CD4-positive, CD25-positive, alpha-beta regulatory T cell (primary cell): ENCODE measurements at regions not wholly inside any gene's neighbourhood (a gene's known extent, or its start where the extent isn't known, plus 50 kb on each side); places are given as distances from the start of the nearest gene placed in this dataset.

Source experiments
- ATAC-seq, 2 donors: fragments of 150-1000 bp; cut with Tn5 transposase; one replicate each; pipeline ENCODE4 v1.10.0; 2021; ENCODE audit warnings: low read depth in 2 of 2, moderate number of reproducible peaks in 2 of 2, moderate library complexity in 1 of 2
- DNase-seq, 3 donors: peaks; one replicate each; pipeline versions ENCODE4 v3.0.0 to v3.0.0-alpha.2; 2012 to 2022; ENCODE audit warnings: mixed read lengths in 1 of 3
- H3K27ac ChIP-seq: one replicate; pipeline ENCODE4 v1.7.0; 2013; ENCODE audit warnings: mild to moderate bottlenecking, low read length; ENCODE audit not compliant: insufficient read depth, poor library complexity, severe bottlenecking
- H3K27me3 ChIP-seq: one replicate; pipeline ENCODE4 v1.7.0; 2013; ENCODE audit warnings: low read length; ENCODE audit not compliant: control insufficient read depth, insufficient read depth
- H3K36me3 ChIP-seq: one replicate; pipeline ENCODE4 v1.7.0; 2013; ENCODE audit warnings: mild to moderate bottlenecking, low read length, moderate library complexity; ENCODE audit not compliant: control insufficient read depth, insufficient read depth
- H3K4me1 ChIP-seq: 2 replicates; pipeline ENCODE4 v1.7.0; 2013; ENCODE audit warnings: mild to moderate bottlenecking, low read length; ENCODE audit not compliant: insufficient read depth, control insufficient read depth, poor library complexity, severe bottlenecking
- H3K4me3 ChIP-seq: one replicate; pipeline ENCODE4 v1.7.0; 2013; ENCODE audit warnings: low read depth, mild to moderate bottlenecking, low read length, moderate library complexity
- H3K9me3 ChIP-seq, 2 experiments: 1 replicate in 1 of 2; 2 replicates in 1 of 2; pipeline ENCODE4 v1.7.0; 2013; ENCODE audit warnings: low read length in 2 of 2, mild to moderate bottlenecking in 1 of 2, moderate library complexity in 1 of 2; ENCODE audit not compliant: control insufficient read depth in 2 of 2
- H3K27ac Mint-ChIP-seq, 3 donors: one replicate each; pipeline ENCODE4 v1.8.0; 2020 to 2022; ENCODE audit warnings: mild to moderate bottlenecking in 3 of 3, mixed read lengths in 3 of 3, moderate library complexity in 2 of 3
- H3K27me3 Mint-ChIP-seq: one replicate; pipeline ENCODE4 v1.8.0; 2022; ENCODE audit warnings: mild to moderate bottlenecking, mixed read lengths
- H3K36me3 Mint-ChIP-seq: one replicate; pipeline ENCODE4 v1.8.0; 2020; ENCODE audit warnings: mixed read lengths
- H3K4me1 Mint-ChIP-seq, 4 donors: one replicate each; pipeline ENCODE4 v1.8.0; 2020 to 2022; ENCODE audit warnings: mixed read lengths in 4 of 4, mild to moderate bottlenecking in 1 of 4
- H3K4me3 Mint-ChIP-seq, 4 donors: one replicate each; pipeline ENCODE4 v1.8.0; 2020 to 2022; ENCODE audit warnings: mild to moderate bottlenecking in 4 of 4, mixed read lengths in 4 of 4, moderate library complexity in 3 of 4
- H3K9me3 Mint-ChIP-seq, 7 donors: one replicate each; pipeline ENCODE4 v1.8.0; 2020 to 2022; ENCODE audit warnings: mixed read lengths in 7 of 7, mild to moderate bottlenecking in 3 of 7, moderate library complexity in 2 of 7

DNA sequence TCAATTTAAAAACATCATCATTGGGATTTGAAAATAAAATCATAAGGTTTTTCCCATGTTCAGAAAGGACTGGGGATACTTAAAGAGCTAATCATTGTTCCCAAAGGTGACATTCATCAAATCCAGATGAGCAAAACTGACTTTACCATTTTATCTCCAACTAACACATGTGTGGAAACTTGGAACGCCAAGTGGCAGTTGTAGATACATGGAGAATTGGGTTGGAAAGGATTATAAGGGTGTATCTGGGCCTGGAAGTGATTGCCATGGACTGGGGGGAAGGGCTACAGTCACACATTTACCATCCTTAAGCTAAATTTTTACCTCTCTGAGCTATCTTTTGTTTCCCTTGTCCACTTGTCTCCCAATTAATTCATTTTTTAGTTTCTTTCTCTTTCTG is 203.4 kb downstream of the SLC39A8 start:
- no peak overlapping the region for H3K27ac Mint-ChIP-seq
- H3K27me3 ChIP-seq = no peaks in the 10 kb centered on the region
- H3K36me3 ChIP-seq = no peaks in the 10 kb centered on the region
- H3K27me3 Mint-ChIP-seq = no peaks in the 10 kb centered on the region
- no peaks in the 10 kb centered on the region for H3K9me3 ChIP-seq
- H3K4me3 ChIP-seq = no peak overlapping the region
- H3K4me1 Mint-ChIP-seq = no peaks in the 10 kb centered on the region
- H3K4me3 Mint-ChIP-seq = no peak overlapping the region
- no peak for ATAC-seq
- H3K27ac ChIP-seq = no peak overlapping the region
- no peak for DNase-seq
- no peaks in the 10 kb centered on the region for H3K4me1 ChIP-seq
- H3K9me3 Mint-ChIP-seq = peaks cover 0 to 2% (median 0%) of the 10 kb centered on the region in 7 donors
- H3K36me3 Mint-ChIP-seq = no peaks in the 10 kb centered on the region

DNA sequence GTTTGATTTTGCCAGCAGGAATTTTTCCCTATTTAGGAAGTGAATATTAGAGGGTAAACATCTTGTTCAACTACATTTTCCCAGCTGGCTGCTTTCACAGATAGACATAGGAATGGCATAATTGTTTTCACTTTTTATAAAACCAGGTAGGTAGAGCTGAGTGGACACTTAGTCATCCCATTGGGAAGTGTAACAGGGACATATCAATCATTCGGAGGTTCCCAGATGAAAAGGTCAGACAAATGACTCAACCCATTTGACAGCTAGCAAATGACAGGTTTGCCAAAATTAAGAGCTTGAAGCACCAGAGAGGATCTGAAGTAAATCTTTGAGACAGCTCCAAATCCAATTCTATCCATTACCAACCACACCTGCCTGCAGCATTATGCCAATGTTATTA is 205.3 kb downstream of the SLC39A8 start:
- no peak overlapping the region for H3K27ac ChIP-seq
- ATAC-seq (no peak), DNase-seq (no peak)
- no peaks in the 10 kb centered on the region for H3K9me3 ChIP-seq
- no peak overlapping the region for H3K4me3 Mint-ChIP-seq
- H3K27me3 ChIP-seq = no peaks in the 10 kb centered on the region
- H3K36me3 ChIP-seq = no peaks in the 10 kb centered on the region
- H3K27me3 Mint-ChIP-seq = no peaks in the 10 kb centered on the region
- H3K4me3 ChIP-seq = no peak overlapping the region
- peaks cover 0 to 2% (median 0%) of the 10 kb centered on the region in 7 donors for H3K9me3 Mint-ChIP-seq
- no peaks in the 10 kb centered on the region for H3K36me3 Mint-ChIP-seq
- no peaks in the 10 kb centered on the region for H3K4me1 Mint-ChIP-seq
- no peaks in the 10 kb centered on the region for H3K4me1 ChIP-seq
- H3K27ac Mint-ChIP-seq = no peak overlapping the region

DNA sequence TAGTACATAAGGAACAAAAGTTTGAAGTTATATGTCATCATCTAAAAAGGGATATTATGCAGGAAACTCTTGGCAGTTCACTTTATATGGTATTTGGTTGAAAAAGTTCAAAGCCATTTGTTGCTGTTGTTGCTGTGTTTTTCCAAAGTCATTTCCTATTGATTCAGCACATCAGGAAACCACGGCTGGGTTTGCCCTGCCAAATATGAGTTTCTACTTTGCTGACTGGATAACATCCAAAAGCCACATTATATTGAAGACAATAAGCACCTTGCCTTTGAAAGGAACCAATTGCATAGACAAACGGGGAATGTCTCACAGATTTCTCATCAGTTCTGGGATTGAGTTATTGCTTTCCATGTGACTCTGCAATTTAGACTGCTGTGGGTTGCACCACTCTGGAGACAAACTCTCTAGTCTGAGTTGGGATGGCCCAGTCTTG is 206.1 kb downstream of the SLC39A8 start:
- Mint-ChIP-seq H3K36me3 (no peaks in the 10 kb centered on the region), H3K4me3 (no peak overlapping the region), H3K4me1 (no peaks in the 10 kb centered on the region), H3K27ac (no peak overlapping the region), H3K9me3 (peaks cover 0 to 2% (median 0%) of the 10 kb centered on the region in 7 donors), H3K27me3 (no peaks in the 10 kb centered on the region)
- H3K9me3 ChIP-seq = no peaks in the 10 kb centered on the region
- H3K27ac ChIP-seq = no peak overlapping the region
- DNase-seq (no peak), ATAC-seq (no peak)
- no peaks in the 10 kb centered on the region for H3K27me3 ChIP-seq
- H3K4me1 ChIP-seq = no peaks in the 10 kb centered on the region
- H3K36me3 ChIP-seq = no peaks in the 10 kb centered on the region
- H3K4me3 ChIP-seq = no peak overlapping the region

DNA sequence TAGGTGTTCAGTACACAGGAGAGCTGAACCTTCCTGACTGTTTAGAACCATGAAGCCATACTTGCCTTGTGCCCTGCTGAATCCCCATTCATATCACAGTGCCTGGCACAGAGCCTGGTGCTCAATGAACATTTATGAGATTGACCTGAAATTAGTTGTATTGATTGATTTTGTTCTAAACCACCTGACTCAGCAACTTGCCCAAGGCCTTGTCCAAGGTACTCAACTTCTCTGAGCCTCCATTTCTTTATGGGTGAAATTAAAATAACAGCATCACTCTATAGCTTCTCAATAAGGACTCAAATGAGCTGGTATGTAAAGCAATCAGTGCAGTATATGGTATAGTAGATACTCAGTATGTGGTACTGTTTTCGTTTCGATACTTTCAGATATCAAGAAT is 208.1 kb downstream of the SLC39A8 start:
- no peak for DNase-seq
- Histone ChIP-seq H3K27ac (no peak overlapping the region), H3K4me1 (no peaks in the 10 kb centered on the region), H3K27me3 (no peaks in the 10 kb centered on the region), H3K9me3 (no peaks in the 10 kb centered on the region), H3K36me3 (no peaks in the 10 kb centered on the region), H3K4me3 (no peak overlapping the region)
- Mint-ChIP-seq H3K27ac (no peak overlapping the region), H3K4me1 (no peaks in the 10 kb centered on the region), H3K9me3 (peaks cover 0 to 4% (median 0%) of the 10 kb centered on the region in 7 donors), H3K27me3 (no peaks in the 10 kb centered on the region), H3K4me3 (no peak overlapping the region), H3K36me3 (no peaks in the 10 kb centered on the region)
- no peak for ATAC-seq

DNA sequence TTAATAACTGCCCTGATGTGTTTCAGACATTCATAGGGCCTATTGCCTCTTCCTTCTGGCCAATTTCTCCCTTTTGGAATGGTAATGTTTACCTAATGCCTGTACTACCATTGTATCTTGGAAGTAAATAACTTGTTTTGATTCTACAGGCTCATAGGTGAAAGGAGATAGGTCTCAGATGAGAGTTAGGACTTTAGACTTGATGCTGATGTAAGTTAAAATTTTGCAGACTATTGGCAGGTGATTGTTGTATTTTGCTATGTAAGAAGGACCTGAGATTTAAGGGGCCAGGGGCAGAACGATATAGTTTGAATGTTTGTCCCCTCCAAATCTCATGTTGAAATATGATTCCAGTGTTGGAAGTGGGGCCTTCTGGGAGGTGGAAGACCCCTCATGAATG is 215.5 kb downstream of the SLC39A8 start:
- H3K4me1 ChIP-seq = no peaks in the 10 kb centered on the region
- DNase-seq = no peak
- Mint-ChIP-seq H3K9me3 (peaks cover 0 to 15% (median 3%) of the 10 kb centered on the region in 7 donors), H3K4me1 (no peaks in the 10 kb centered on the region), H3K27me3 (no peaks in the 10 kb centered on the region), H3K4me3 (no peak overlapping the region), H3K27ac (no peak overlapping the region), H3K36me3 (no peaks in the 10 kb centered on the region)
- H3K36me3 ChIP-seq = no peaks in the 10 kb centered on the region
- no peaks in the 10 kb centered on the region for H3K27me3 ChIP-seq
- no peak overlapping the region for H3K27ac ChIP-seq
- H3K4me3 ChIP-seq = no peak overlapping the region
- peaks cover 0 to 3% of the 10 kb centered on the region in 2 experiments for H3K9me3 ChIP-seq
- ATAC-seq = no peak
